H9 (cell line): ENCODE measurements at regions not wholly inside any gene's neighbourhood (a gene's known extent, or its start where the extent isn't known, plus 50 kb on each side); places are given as distances from the start of the nearest gene placed in this dataset.

Experiments
- DNase-seq: peaks from one replicate; pipeline ENCODE4 v3.0.0-alpha.2; 2017
- H2AFZ ChIP-seq: one replicate; pipeline ENCODE4 v1.6.1; 2013; ENCODE audit warnings: mild to moderate bottlenecking, low read length, control low read depth, moderate library complexity
- H2AK5ac ChIP-seq: 2 replicates; pipeline ENCODE4 v1.6.1; 2013; ENCODE audit warnings: low read length, control low read depth, mixed read lengths; ENCODE audit not compliant: insufficient read length
- H2BK120ac ChIP-seq: one replicate; pipeline ENCODE4 v1.6.1; 2013; ENCODE audit warnings: low read depth, mild to moderate bottlenecking, low read length, control low read depth, inconsistent platforms; ENCODE audit not compliant: poor library complexity, severe bottlenecking
- H2BK12ac ChIP-seq: 2 replicates; pipeline ENCODE4 v1.6.1; 2013; ENCODE audit warnings: low read length, control low read depth, mixed read lengths, low read depth; ENCODE audit not compliant: insufficient read length
- H2BK15ac ChIP-seq: 2 replicates; pipeline ENCODE4 v1.6.1; 2013; ENCODE audit warnings: low read depth, low read length, control low read depth
- H2BK20ac ChIP-seq: one replicate; pipeline ENCODE4 v1.6.1; 2013; ENCODE audit warnings: low read depth, mild to moderate bottlenecking, low read length, control low read depth, inconsistent platforms; ENCODE audit not compliant: poor library complexity, severe bottlenecking
- H2BK5ac ChIP-seq: 2 replicates; pipeline ENCODE4 v1.6.1; 2013; ENCODE audit warnings: low read length, control low read depth, mixed read lengths; ENCODE audit not compliant: insufficient read length
- H3K14ac ChIP-seq: 2 replicates; pipeline ENCODE4 v1.6.1; 2013; ENCODE audit warnings: low read length, control low read depth; ENCODE audit not compliant: insufficient read depth
- H3K18ac ChIP-seq: 2 replicates; pipeline ENCODE4 v1.6.1; 2013; ENCODE audit warnings: low read depth, mild to moderate bottlenecking, mixed read lengths, low read length, control low read depth; ENCODE audit not compliant: insufficient read length
- H3K23ac ChIP-seq: 2 replicates; pipeline ENCODE4 v1.6.1; 2013; ENCODE audit warnings: low read length, control low read depth, mixed read lengths, low read depth; ENCODE audit not compliant: insufficient read length
- H3K23me2 ChIP-seq: 2 replicates; pipeline ENCODE4 v1.6.1; 2013; ENCODE audit warnings: low read depth, mild to moderate bottlenecking, mixed read lengths, low read length, control low read depth; ENCODE audit not compliant: insufficient read length, poor library complexity, severe bottlenecking
- H3K27ac ChIP-seq: 2 replicates; pipeline ENCODE4 v1.5.1; 2013; ENCODE audit warnings: low read length, control low read depth, mixed read lengths, low read depth; ENCODE audit not compliant: insufficient read length
- H3K27me3 ChIP-seq: 2 replicates; pipeline ENCODE4 v1.6.1; 2013; ENCODE audit warnings: low read length, control low read depth, inconsistent platforms; ENCODE audit not compliant: insufficient read depth
- H3K4ac ChIP-seq: 2 replicates; pipeline ENCODE4 v1.6.1; 2013; ENCODE audit warnings: low read depth, mild to moderate bottlenecking, control low read depth, inconsistent platforms, low read length, moderate library complexity
- H3K4me1 ChIP-seq: 2 replicates; pipeline ENCODE4 v1.6.1; 2013; ENCODE audit warnings: low read length, control low read depth, inconsistent platforms; ENCODE audit not compliant: insufficient read depth
- H3K4me2 ChIP-seq: 2 replicates; pipeline ENCODE4 v1.6.1; 2013; ENCODE audit warnings: low read length, control low read depth, mixed read lengths; ENCODE audit not compliant: insufficient read length, insufficient read depth
- H3K56ac ChIP-seq: 2 replicates; pipeline ENCODE4 v1.6.1; 2013; ENCODE audit warnings: low read depth, mild to moderate bottlenecking, mixed read lengths, low read length, control low read depth; ENCODE audit not compliant: insufficient read length
- H3K79me1 ChIP-seq: 2 replicates; pipeline ENCODE4 v1.6.1; 2013; ENCODE audit warnings: low read depth, mild to moderate bottlenecking, moderate library complexity, low read length, control low read depth, inconsistent platforms; ENCODE audit not compliant: insufficient read depth, poor library complexity, severe bottlenecking
- H3K79me2 ChIP-seq: 2 replicates; pipeline ENCODE4 v1.6.1; 2013; ENCODE audit warnings: low read length, control low read depth, inconsistent platforms; ENCODE audit not compliant: insufficient read depth
- H3K9ac ChIP-seq: 2 replicates; pipeline ENCODE4 v1.6.1; 2013; ENCODE audit warnings: low read length, control low read depth, mixed read lengths; ENCODE audit not compliant: insufficient read length; ENCODE audit errors: extremely low read depth
- H3K9me3 ChIP-seq: one replicate; pipeline ENCODE4 v1.6.1; 2013; ENCODE audit warnings: low read depth, low read length, inconsistent platforms; ENCODE audit not compliant: control insufficient read depth
- H3T11ph ChIP-seq: one replicate; pipeline ENCODE4 v1.6.1; 2013; ENCODE audit warnings: mild to moderate bottlenecking, low read length, control low read depth, inconsistent platforms
- H4K20me1 ChIP-seq: one replicate; pipeline ENCODE4 v1.6.1; 2013; ENCODE audit not compliant: control insufficient read depth, insufficient read length, insufficient read depth
- H4K5ac ChIP-seq: 2 replicates; pipeline ENCODE4 v1.6.1; 2013; ENCODE audit warnings: low read depth, mild to moderate bottlenecking, mixed read lengths, low read length, control low read depth; ENCODE audit not compliant: insufficient read length
- H4K8ac ChIP-seq: replicated peaks from 2 replicates; pipeline ENCODE4 v1.6.1; 2013; ENCODE audit warnings: low read length, control low read depth, mixed read lengths, low read depth; ENCODE audit not compliant: insufficient read length
- H4K91ac ChIP-seq: 2 replicates; pipeline ENCODE4 v1.6.1; 2013; ENCODE audit warnings: low read depth, mild to moderate bottlenecking, moderate library complexity, mixed read lengths, low read length, control low read depth; ENCODE audit not compliant: insufficient read length
- H3K27ac Mint-ChIP-seq, 3 experiments: 2 replicates in 2 of 3; 3 replicates in 1 of 3; pipeline ENCODE4 v1.8.0; 2020 to 2021; ENCODE audit warnings: mixed read lengths in 3 of 3, mild to moderate bottlenecking in 1 of 3, moderate library complexity in 1 of 3
- H3K27me3 Mint-ChIP-seq: 2 replicates; pipeline ENCODE4 v1.8.0; 2021; ENCODE audit warnings: low read depth, mild to moderate bottlenecking, moderate library complexity, mixed read lengths
- H3K36me3 Mint-ChIP-seq, 3 experiments: 2 replicates in 2 of 3; 3 replicates in 1 of 3; pipeline ENCODE4 v1.8.0; 2020 to 2021; ENCODE audit warnings: low read depth in 3 of 3, mixed read lengths in 3 of 3; ENCODE audit not compliant: insufficient read depth in 1 of 3
- H3K4me1 Mint-ChIP-seq, 2 experiments: 2 replicates each; pipeline ENCODE4 v1.8.0; 2020; ENCODE audit warnings: mixed read lengths in 2 of 2
- H3K4me3 Mint-ChIP-seq, 2 experiments: 2 replicates in 1 of 2; 3 replicates in 1 of 2; pipeline ENCODE4 v1.8.0; 2020 to 2021; ENCODE audit warnings: mild to moderate bottlenecking in 2 of 2, mixed read lengths in 2 of 2, moderate library complexity in 1 of 2
- H3K9me3 Mint-ChIP-seq, 2 experiments: 2 replicates in 1 of 2; 3 replicates in 1 of 2; pipeline ENCODE4 v1.8.0; 2020; ENCODE audit warnings: mild to moderate bottlenecking in 2 of 2, mixed read lengths in 2 of 2, moderate library complexity in 1 of 2
- CTCF ChIP-seq: fragments of 200-600 bp; sonication (generic); conservative IDR thresholded peaks from 3 replicates; pipeline ENCODE4 v1.8.0; 2021; ENCODE audit warnings: antibody characterized with exemption, mild to moderate bottlenecking
- WGBS: extraction: QIAGEN DNeasy Blood & Tissue Kit; methylation state at CpG from one replicate; pipeline ENCODE4 v1.1.7; 2013; ENCODE audit warnings: missing lambda C conversion rate, low lambda C conversion rate, mixed read lengths; ENCODE audit not compliant: insufficient read length; ENCODE audit errors: extremely low coverage; 5-methylcytosine and 5-hydroxymethylcytosine counted together

- Histone ChIP-seq H2AK5ac (no peak overlapping the region), H3K9ac (no peak overlapping the region), H2BK120ac (no peak overlapping the region), H3K18ac (no peak overlapping the region), H3K4me1 (peaks cover 8% of the 10 kb centered on the region; the same call in 1 of the 2 replicates), H3K23ac (no peak overlapping the region), H3K4ac (no peak overlapping the region), H4K91ac (no peak overlapping the region), H3K27ac (no peak overlapping the region), H3K79me2 (no peaks in the 10 kb centered on the region), H2BK15ac (no peak overlapping the region), H4K5ac (no peak overlapping the region), H4K8ac (no peak overlapping the region), H3K23me2 (no peaks in the 10 kb centered on the region), H2BK12ac (no peak overlapping the region), H4K20me1 (no peaks in the 10 kb centered on the region), H3K79me1 (no peaks in the 10 kb centered on the region), H3K14ac (no peak overlapping the region), H3K9me3 (no peaks in the 10 kb centered on the region), H2BK20ac (no peak overlapping the region), H2AFZ (no peak overlapping the region), H3T11ph (no peak overlapping the region), H3K27me3 (no peaks in the 10 kb centered on the region), H2BK5ac (no peak overlapping the region), H3K56ac (no peak overlapping the region), H3K4me2 (no peak overlapping the region)
- Mint-ChIP-seq H3K4me3 (no peak overlapping the region), H3K36me3 (no peaks in the 10 kb centered on the region), H3K27me3 (no peaks in the 10 kb centered on the region), H3K9me3 (no peaks in the 10 kb centered on the region), H3K27ac (no peak overlapping the region), H3K4me1 (peaks cover 19 to 35% of the 10 kb centered on the region in 2 experiments)
- DNase-seq, result no peak
- WGBS, result no CpG with 5 or more reads among the region's 3 CpGs
- no peak for TF ChIP-seq CTCF
Measured at GRCh38 chr18:34648269-34648985, 61.7 kb upstream of the DTNA start.
